Erythroblast (primary cell): ENCODE measurements at regions not wholly inside any gene's neighbourhood (a gene's known extent, or its start where the extent isn't known, plus 50 kb on each side); places are given as distances from the start of the nearest gene placed in this dataset.

ENCODE experiments used
- GATA1 ChIP-seq: IDR thresholded peaks from 2 replicates; pipeline ENCODE4 v1.6.1; 2011; ENCODE audit warnings: low read depth, mild to moderate bottlenecking, control low read depth, low read length, moderate library complexity
- POLR2A ChIP-seq: IDR thresholded peaks from 2 replicates; pipeline ENCODE4 v1.6.1; 2011; ENCODE audit warnings: mild to moderate bottlenecking, low read length

DNA sequence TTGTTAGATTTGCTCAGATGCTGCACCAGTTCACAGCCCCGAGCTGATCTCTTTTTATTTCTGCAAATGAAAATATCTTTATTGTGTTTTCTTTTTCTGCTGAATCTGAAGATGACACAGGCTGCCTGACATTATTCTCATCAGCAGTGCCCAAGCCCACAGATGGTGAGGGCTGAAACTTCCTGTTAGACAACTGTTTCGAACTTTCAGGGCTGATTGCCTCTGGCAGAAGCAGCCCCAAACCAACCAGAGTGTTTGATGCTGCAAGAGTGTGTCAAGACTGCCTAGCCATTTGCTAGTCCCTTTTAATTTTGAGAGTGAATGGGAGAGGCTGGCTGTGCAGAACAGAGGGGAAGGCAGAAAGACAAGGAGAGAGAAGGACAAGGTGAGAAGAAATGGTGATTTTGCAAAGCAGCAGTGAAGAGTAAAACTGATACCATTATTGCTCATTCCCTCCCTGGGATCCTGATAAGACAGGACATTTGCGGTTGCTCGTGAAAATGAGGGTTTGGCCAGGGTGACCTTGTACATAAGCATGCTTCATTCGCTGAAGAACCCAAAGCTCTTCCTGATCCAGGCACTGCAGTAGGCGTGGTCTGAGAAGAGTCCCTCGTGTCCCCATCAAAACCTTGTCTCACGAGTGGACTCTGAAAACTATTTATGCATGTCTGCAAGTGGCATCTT is 77.2 kb downstream of the TMEM114 start:
- TF ChIP-seq POLR2A (no peak), GATA1 (no peak)
